ENCODE measurements at regions not wholly inside any gene's neighbourhood (a gene's known extent, or its start where the extent isn't known, plus 50 kb on each side); places are given as distances from the start of the nearest gene placed in this dataset.
A peak's percentile ranks its signal among the peaks of the same experiment; 100 is the strongest.

DNA sequence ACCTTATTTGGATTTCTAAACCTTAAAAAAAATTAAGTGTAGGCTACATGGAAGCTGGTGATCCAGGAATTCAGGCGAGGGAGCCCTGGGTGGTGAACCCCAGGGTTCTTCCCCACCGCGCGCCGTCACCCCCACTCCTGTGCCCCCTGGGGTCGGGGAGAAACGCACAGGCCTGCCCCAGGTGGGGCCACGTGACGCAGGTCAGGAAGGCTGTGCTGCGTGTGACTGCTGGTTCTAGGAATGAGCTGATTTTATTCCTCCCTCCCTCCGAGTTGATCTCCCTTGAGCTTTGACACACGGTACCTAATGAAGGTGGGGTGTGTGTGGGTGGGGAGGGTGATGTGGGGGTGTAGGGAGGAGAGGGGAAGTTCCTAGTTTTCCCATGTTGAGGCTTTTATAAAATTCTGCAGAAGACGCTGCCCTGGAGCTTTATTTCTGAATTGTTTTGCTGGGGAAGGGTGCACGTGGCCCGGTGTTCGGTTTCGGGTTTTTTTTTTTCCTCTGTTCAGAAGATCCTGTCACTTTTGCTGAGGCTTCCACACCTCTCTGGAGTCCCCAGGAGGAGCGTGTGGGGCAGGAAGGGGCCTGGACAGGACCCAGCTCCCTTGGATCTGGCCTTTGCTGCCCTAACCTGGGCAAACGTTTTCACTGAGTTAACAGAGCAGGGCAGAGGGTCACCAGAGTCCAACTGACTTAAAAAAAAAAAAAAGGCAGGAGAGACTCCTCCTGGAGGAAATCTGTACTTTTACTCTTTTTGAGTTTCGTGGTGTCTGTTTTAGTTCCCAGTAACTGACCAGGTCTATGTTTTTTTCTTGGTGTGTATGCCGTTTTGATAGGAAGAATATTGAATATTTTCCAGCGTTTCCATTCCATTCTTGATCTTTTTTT is 55.8 kb upstream of the GSE1 start:
- no peak for TF ChIP-seq POLR2A (IDR thresholded peaks at IDR 0.05)
- no peak for TF ChIP-seq EP300 (IDR thresholded peaks at IDR 0.05)
- TF ChIP-seq, protein P1, sequence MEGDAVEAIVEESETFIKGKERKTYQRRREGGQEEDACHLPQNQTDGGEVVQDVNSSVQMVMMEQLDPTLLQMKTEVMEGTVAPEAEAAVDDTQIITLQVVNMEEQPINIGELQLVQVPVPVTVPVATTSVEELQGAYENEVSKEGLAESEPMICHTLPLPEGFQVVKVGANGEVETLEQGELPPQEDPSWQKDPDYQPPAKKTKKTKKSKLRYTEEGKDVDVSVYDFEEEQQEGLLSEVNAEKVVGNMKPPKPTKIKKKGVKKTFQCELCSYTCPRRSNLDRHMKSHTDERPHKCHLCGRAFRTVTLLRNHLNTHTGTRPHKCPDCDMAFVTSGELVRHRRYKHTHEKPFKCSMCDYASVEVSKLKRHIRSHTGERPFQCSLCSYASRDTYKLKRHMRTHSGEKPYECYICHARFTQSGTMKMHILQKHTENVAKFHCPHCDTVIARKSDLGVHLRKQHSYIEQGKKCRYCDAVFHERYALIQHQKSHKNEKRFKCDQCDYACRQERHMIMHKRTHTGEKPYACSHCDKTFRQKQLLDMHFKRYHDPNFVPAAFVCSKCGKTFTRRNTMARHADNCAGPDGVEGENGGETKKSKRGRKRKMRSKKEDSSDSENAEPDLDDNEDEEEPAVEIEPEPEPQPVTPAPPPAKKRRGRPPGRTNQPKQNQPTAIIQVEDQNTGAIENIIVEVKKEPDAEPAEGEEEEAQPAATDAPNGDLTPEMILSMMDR (IDR thresholded peaks at IDR 0.05), result peak in 1 of 7 experiments; percentile 10
- TF ChIP-seq POLR2AphosphoS5 (IDR thresholded peaks at IDR 0.05), result no peak
